Astrocyte (in vitro differentiated cells and primary cell): ENCODE measurements at regions not wholly inside any gene's neighbourhood (a gene's known extent, or its start where the extent isn't known, plus 50 kb on each side); places are given as distances from the start of the nearest gene placed in this dataset.

Source experiments
- DNase-seq: peaks from one replicate; pipeline ENCODE4 v3.0.0-alpha.2; 2010; ENCODE audit warnings: low read depth
- FAIRE-seq: peaks from 2 replicates; lab custom pipeline; 2011; peaks lifted over from hg19 to GRCh38; lab: Jason Lieb, UNC
- H2AFZ ChIP-seq: 2 replicates; pipeline ENCODE4 v1.6.0; 2012; ENCODE audit warnings: low read depth, low read length, inconsistent platforms
- H3K27ac ChIP-seq: 2 replicates; pipeline ENCODE4 v1.5.1; 2011; ENCODE audit warnings: low read depth, low read length, inconsistent platforms
- H3K27me3 ChIP-seq: 2 replicates; pipeline ENCODE4 v1.6.0; 2011; ENCODE audit warnings: low read length, inconsistent platforms; ENCODE audit not compliant: insufficient read depth
- H3K36me3 ChIP-seq: 2 replicates; pipeline ENCODE4 v1.5.1; 2011; ENCODE audit warnings: low read length, inconsistent platforms; ENCODE audit not compliant: insufficient read depth
- H3K4me1 ChIP-seq: 2 replicates; pipeline ENCODE4 v1.5.1; 2011; ENCODE audit warnings: low read length, inconsistent platforms; ENCODE audit not compliant: insufficient read depth
- H3K4me2 ChIP-seq: 2 replicates; pipeline ENCODE4 v1.6.0; 2012; ENCODE audit warnings: low read length, inconsistent platforms
- H3K4me3 ChIP-seq: 2 replicates; pipeline ENCODE4 v1.5.1; 2011; ENCODE audit warnings: low read depth, mild to moderate bottlenecking, low read length, inconsistent platforms; ENCODE audit not compliant: insufficient read depth
- H3K79me2 ChIP-seq: 2 replicates; pipeline ENCODE4 v1.6.0; 2012; ENCODE audit warnings: mild to moderate bottlenecking, low read length, inconsistent platforms; ENCODE audit not compliant: insufficient read depth
- H3K9ac ChIP-seq: 2 replicates; pipeline ENCODE4 v1.6.0; 2012; ENCODE audit warnings: mild to moderate bottlenecking, low read length, inconsistent platforms
- H3K9me3 ChIP-seq: 2 replicates; pipeline ENCODE4 v1.5.1; 2012; ENCODE audit warnings: low read depth, mild to moderate bottlenecking, low read length, inconsistent platforms; ENCODE audit not compliant: insufficient read depth
- H4K20me1 ChIP-seq: 2 replicates; pipeline ENCODE4 v1.6.0; 2012; ENCODE audit warnings: low read length, inconsistent platforms; ENCODE audit not compliant: insufficient read depth
- H3K27ac Mint-ChIP-seq: one replicate; pipeline ENCODE4 v1.8.0; 2021; ENCODE audit warnings: mild to moderate bottlenecking, mixed read lengths; ENCODE audit not compliant: unreplicated experiment
- H3K27me3 Mint-ChIP-seq: one replicate; pipeline ENCODE4 v1.8.0; 2021; ENCODE audit warnings: low read depth, mixed read lengths; ENCODE audit not compliant: unreplicated experiment
- H3K36me3 Mint-ChIP-seq: one replicate; pipeline ENCODE4 v1.8.0; 2021; ENCODE audit warnings: low read depth, mixed read lengths; ENCODE audit not compliant: unreplicated experiment
- H3K4me1 Mint-ChIP-seq: one replicate; pipeline ENCODE4 v1.8.0; 2021; ENCODE audit warnings: low read depth, mixed read lengths; ENCODE audit not compliant: unreplicated experiment
- H3K4me3 Mint-ChIP-seq: one replicate; pipeline ENCODE4 v1.8.0; 2021; ENCODE audit warnings: mild to moderate bottlenecking, moderate library complexity, mixed read lengths; ENCODE audit not compliant: unreplicated experiment
- H3K9me3 Mint-ChIP-seq: one replicate; pipeline ENCODE4 v1.8.0; 2021; ENCODE audit warnings: mild to moderate bottlenecking, mixed read lengths; ENCODE audit not compliant: unreplicated experiment
- CTCF ChIP-seq: IDR thresholded peaks from 2 replicates; pipeline ENCODE4 v1.5.1; 2011; ENCODE audit warnings: low read depth, mild to moderate bottlenecking, inconsistent platforms, low read length, moderate library complexity; ENCODE audit not compliant: insufficient read depth
- EZH2 ChIP-seq: IDR thresholded peaks from 2 replicates; pipeline ENCODE4 v1.6.1; 2012; ENCODE audit warnings: mild to moderate bottlenecking, low read length, inconsistent platforms; ENCODE audit not compliant: insufficient read depth

DNA sequence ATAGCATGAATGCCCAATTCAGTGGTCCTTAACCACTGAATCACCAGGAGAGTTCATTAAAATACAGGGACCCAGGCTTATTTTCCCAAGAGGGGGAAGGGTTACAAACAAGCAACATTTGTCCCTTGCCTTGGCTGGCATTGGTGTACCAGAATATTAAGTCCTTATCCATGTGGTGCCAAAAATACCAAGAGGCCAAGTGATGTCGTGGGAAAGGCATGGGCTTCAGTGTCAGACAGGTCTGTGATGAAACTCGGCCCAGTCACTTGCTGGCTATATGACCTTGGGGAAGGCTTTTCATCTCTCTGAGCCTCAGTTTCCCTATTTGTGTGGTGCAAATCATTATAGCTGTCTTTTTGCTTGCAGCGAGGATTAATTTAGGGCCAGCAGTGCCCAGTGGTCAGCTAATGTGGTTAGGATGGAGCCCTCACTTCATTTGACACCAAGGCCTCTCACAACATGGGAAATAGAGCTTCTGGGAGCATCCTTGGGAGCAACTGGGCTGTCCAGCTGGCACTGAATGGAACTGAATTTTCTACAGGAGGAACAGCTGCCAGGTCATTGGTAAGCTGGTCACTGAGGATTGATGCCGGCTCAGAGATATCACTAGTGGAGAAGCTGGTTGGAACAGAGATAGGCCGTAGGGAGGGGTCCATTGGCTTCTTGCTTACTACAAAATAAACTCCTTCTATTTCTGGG, 77.2 kb upstream of the PPP2R5A start:
- H3K27ac Mint-ChIP-seq = no peak overlapping the region
- no peaks in the 10 kb centered on the region for H4K20me1 ChIP-seq
- FAIRE-seq (no peak), DNase-seq (no peak)
- H3K27ac ChIP-seq = no peak overlapping the region
- H3K4me1 ChIP-seq = no peaks in the 10 kb centered on the region
- no peak overlapping the region for H3K9ac ChIP-seq
- H3K4me1 Mint-ChIP-seq = peaks cover 2% of the 10 kb centered on the region
- H3K4me3 Mint-ChIP-seq = no peak overlapping the region
- TF ChIP-seq CTCF (no peak), EZH2 (no peak)
- no peaks in the 10 kb centered on the region for H3K9me3 ChIP-seq
- no peak overlapping the region for H2AFZ ChIP-seq
- no peaks in the 10 kb centered on the region for H3K79me2 ChIP-seq
- H3K9me3 Mint-ChIP-seq = no peaks in the 10 kb centered on the region
- H3K27me3 Mint-ChIP-seq = peaks cover 2% of the 10 kb centered on the region
- no peak overlapping the region for H3K4me3 ChIP-seq
- H3K27me3 ChIP-seq = no peaks in the 10 kb centered on the region
- H3K4me2 ChIP-seq = no peak overlapping the region
- no peaks in the 10 kb centered on the region for H3K36me3 ChIP-seq
- no peaks in the 10 kb centered on the region for H3K36me3 Mint-ChIP-seq

DNA sequence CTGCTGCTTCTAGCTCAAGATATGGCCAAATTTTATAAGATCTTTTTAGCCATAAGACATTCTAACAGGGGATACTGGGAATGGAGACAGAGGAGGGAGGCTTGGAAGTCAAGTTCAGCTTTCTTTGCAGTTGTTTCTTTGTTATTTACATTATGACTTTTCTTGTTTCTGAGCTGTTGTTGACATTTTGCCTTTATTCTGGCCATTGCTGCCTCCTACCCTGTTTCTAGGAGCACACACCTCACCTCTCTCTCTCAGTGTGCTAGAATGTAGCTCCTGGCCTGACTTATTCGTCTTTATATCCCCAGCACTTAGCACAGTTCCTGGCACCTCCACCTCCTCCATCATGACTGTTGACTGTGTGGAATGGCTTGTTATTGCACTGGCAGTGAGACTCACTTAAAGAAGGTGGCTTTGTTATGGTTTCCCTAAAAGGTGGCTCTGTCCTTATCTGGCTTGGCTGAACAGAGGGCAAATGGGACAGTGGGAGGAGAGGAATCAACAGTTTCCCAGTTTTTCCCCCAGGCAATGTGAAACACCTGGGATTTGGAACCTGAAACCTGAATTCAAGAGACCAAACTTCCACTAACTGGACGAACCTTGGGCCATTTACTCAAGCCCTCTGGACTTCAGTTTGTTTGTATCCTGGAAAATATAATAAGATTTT, 76.1 kb upstream of the PPP2R5A start:
- Histone ChIP-seq H3K4me3 (no peak overlapping the region), H2AFZ (no peak overlapping the region), H4K20me1 (no peaks in the 10 kb centered on the region), H3K27ac (no peak overlapping the region), H3K4me1 (no peaks in the 10 kb centered on the region), H3K4me2 (no peak overlapping the region), H3K27me3 (no peaks in the 10 kb centered on the region), H3K36me3 (no peaks in the 10 kb centered on the region), H3K79me2 (no peaks in the 10 kb centered on the region), H3K9ac (no peak overlapping the region), H3K9me3 (no peaks in the 10 kb centered on the region)
- Mint-ChIP-seq H3K9me3 (no peaks in the 10 kb centered on the region), H3K4me3 (no peak overlapping the region), H3K27ac (no peak overlapping the region), H3K36me3 (no peaks in the 10 kb centered on the region), H3K4me1 (peaks cover 2% of the 10 kb centered on the region), H3K27me3 (peaks cover 3% of the 10 kb centered on the region)
- DNase-seq (no peak), FAIRE-seq (no peak)
- TF ChIP-seq CTCF (no peak), EZH2 (no peak)

DNA sequence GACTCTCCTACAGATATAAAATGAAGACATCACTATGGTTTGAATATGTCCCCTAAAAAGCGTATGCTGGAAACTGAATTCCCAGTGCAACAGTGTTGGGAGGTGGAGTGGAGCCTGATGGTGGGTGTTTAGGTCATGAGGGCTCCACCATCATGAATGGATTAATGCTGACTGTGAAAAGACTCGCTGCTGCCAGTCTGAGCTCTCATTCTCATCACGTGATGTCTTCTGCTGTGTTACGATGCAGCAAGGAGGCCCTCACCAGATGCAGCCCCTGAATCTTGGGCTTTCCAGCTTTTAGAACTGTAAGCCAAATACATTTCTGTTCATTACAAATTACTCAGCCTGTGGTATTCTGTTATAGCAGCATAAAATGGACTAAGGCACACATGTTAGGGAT, 73.8 kb upstream of the PPP2R5A start:
- Histone ChIP-seq H3K4me2 (no peak overlapping the region), H3K27me3 (no peaks in the 10 kb centered on the region), H2AFZ (no peak overlapping the region), H3K4me3 (no peak overlapping the region), H4K20me1 (no peaks in the 10 kb centered on the region), H3K36me3 (no peaks in the 10 kb centered on the region), H3K27ac (no peak overlapping the region), H3K79me2 (no peaks in the 10 kb centered on the region), H3K9ac (no peak overlapping the region), H3K9me3 (no peaks in the 10 kb centered on the region), H3K4me1 (no peaks in the 10 kb centered on the region)
- TF ChIP-seq EZH2 = no peak
- TF ChIP-seq CTCF = no peak
- Mint-ChIP-seq H3K4me3 (no peak overlapping the region), H3K9me3 (peaks cover 2% of the 10 kb centered on the region), H3K4me1 (peaks cover 2% of the 10 kb centered on the region), H3K27ac (no peak overlapping the region), H3K36me3 (no peaks in the 10 kb centered on the region), H3K27me3 (peaks cover 5% of the 10 kb centered on the region)
- no peak for FAIRE-seq
- DNase-seq = no peak
